ENCODE measurements at regions not wholly inside any gene's neighbourhood (a gene's known extent, or its start where the extent isn't known, plus 50 kb on each side); places are given as distances from the start of the nearest gene placed in this dataset.
A peak's percentile ranks its signal among the peaks of the same experiment; 100 is the strongest.

- DNase-seq (ENCODE audit: low read depth, low spot score): no peak
- TF ChIP-seq CTCF (IDR thresholded peaks at IDR 0.05; ENCODE audit: low read depth, low read length): no peak
- in situ Hi-C loops (cut with HindIII; ENCODE audit: low sequenced_read_pairs): no loop called here
- no peak overlapping the region for H3K4me3 ChIP-seq (ENCODE audit: low read depth, low read length)
Observed at GRCh38 chr5:21684992-21685391, 1168.2 kb downstream of the CDH12 start.

GRCh38 chr5:21681911-21682310, 1171.2 kb downstream of the CDH12 start:
- H3K4me3 ChIP-seq (ENCODE audit: low read depth, low read length): no peak overlapping the region
- TF ChIP-seq CTCF (IDR thresholded peaks at IDR 0.05; ENCODE audit: low read depth, low read length): no peak
- DNase-seq (ENCODE audit: low read depth, low spot score): no peak
- in situ Hi-C loops (cut with HindIII; ENCODE audit: low sequenced_read_pairs): no loop called here

GRCh38 chr5:21680641-21681040, 1172.5 kb downstream of the CDH12 start:
- in situ Hi-C loops (cut with HindIII; ENCODE audit: low sequenced_read_pairs): no loop called here
- H3K4me3 ChIP-seq (ENCODE audit: low read depth, low read length): no peak overlapping the region
- peak; percentile 40 for DNase-seq (ENCODE audit: low read depth, low spot score)
- TF ChIP-seq CTCF (IDR thresholded peaks at IDR 0.05; ENCODE audit: low read depth, low read length): no peak

GRCh38 chr5:21680196-21680595, 1172.9 kb downstream of the CDH12 start:
- TF ChIP-seq CTCF (IDR thresholded peaks at IDR 0.05; ENCODE audit: low read depth, low read length): no peak
- DNase-seq (ENCODE audit: low read depth, low spot score): peak; percentile 88
- in situ Hi-C loops (cut with HindIII; ENCODE audit: low sequenced_read_pairs): no loop called here
- H3K4me3 ChIP-seq (ENCODE audit: low read depth, low read length): no peak overlapping the region

GRCh38 chr5:21678526-21678925, 1174.6 kb downstream of the CDH12 start:
- in situ Hi-C loops (cut with HindIII; ENCODE audit: low sequenced_read_pairs): no loop called here
- no peak overlapping the region for H3K4me3 ChIP-seq (ENCODE audit: low read depth, low read length)
- TF ChIP-seq CTCF (IDR thresholded peaks at IDR 0.05; ENCODE audit: low read depth, low read length): no peak
- no peak for DNase-seq (ENCODE audit: low read depth, low spot score)

- no peak overlapping the region for H3K4me3 ChIP-seq (ENCODE audit: low read depth, low read length)
- in situ Hi-C loops (cut with HindIII; ENCODE audit: low sequenced_read_pairs): no loop called here
- no peak for DNase-seq (ENCODE audit: low read depth, low spot score)
- no peak for TF ChIP-seq CTCF (IDR thresholded peaks at IDR 0.05; ENCODE audit: low read depth, low read length)
Observed at GRCh38 chr5:21672911-21673310, 1180.2 kb downstream of the CDH12 start.

- in situ Hi-C loops (cut with HindIII; ENCODE audit: low sequenced_read_pairs): no loop called here
- no peak for TF ChIP-seq CTCF (IDR thresholded peaks at IDR 0.05; ENCODE audit: low read depth, low read length)
- no peak overlapping the region for H3K4me3 ChIP-seq (ENCODE audit: low read depth, low read length)
- DNase-seq (ENCODE audit: low read depth, low spot score): no peak
Observed at GRCh38 chr5:21672360-21672759, 1180.8 kb downstream of the CDH12 start.
